Bronchial epithelial cell (primary cell): ENCODE measurements at regions not wholly inside any gene's neighbourhood (a gene's known extent, or its start where the extent isn't known, plus 50 kb on each side); places are given as distances from the start of the nearest gene placed in this dataset.

ENCODE experiments used
- DNase-seq: peaks from one replicate; pipeline ENCODE4 v3.0.0-alpha.2; 2010; ENCODE audit warnings: low read depth
- FAIRE-seq: peaks from 2 replicates; lab custom pipeline; 2011; peaks lifted over from hg19 to GRCh38; lab: Jason Lieb, UNC
- H3K27me3 ChIP-seq: 2 replicates; pipeline ENCODE4 v1.5.1; 2011; ENCODE audit warnings: low read length; ENCODE audit not compliant: control insufficient read depth, insufficient read depth
- H3K36me3 ChIP-seq: 2 replicates; pipeline ENCODE4 v1.5.1; 2011; ENCODE audit warnings: low read length; ENCODE audit not compliant: control insufficient read depth, insufficient read depth
- H3K4me3 ChIP-seq: 2 replicates; pipeline ENCODE4 v1.5.1; 2011; ENCODE audit warnings: mild to moderate bottlenecking, low read depth, low read length, control low read depth
- TF ChIP-seq, protein P1 (sequence below): IDR thresholded peaks from 2 replicates; pipeline ENCODE4 v1.5.1; 2011; ENCODE audit warnings: mild to moderate bottlenecking, moderate library complexity, low read length, control low read depth, inconsistent platforms; ENCODE audit not compliant: insufficient read depth, severe bottlenecking

DNA sequence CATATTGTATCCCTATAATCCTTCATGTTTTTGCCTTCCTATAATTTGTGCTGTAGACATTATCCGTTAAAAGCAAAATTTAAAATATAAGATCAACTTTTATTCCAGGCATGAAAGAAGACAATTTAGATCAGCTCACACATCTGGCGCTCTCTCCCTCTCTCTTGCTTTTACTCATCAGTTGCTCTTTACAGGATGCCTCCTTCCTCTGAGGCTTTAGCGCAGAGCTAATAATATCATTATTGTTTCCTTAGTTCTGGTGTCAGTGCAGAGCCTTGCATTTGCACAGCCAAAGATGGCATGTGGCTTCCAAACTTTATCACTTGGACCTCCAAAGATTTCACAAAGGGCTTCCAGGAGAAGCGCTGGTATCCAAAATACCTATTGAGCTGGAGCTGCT, 295.1 kb downstream of the FGF9 start:
- Histone ChIP-seq H3K4me3 (no peak overlapping the region), H3K36me3 (no peaks in the 10 kb centered on the region), H3K27me3 (no peaks in the 10 kb centered on the region)
- no peak for FAIRE-seq
- no peak for DNase-seq
- TF ChIP-seq, protein P1, sequence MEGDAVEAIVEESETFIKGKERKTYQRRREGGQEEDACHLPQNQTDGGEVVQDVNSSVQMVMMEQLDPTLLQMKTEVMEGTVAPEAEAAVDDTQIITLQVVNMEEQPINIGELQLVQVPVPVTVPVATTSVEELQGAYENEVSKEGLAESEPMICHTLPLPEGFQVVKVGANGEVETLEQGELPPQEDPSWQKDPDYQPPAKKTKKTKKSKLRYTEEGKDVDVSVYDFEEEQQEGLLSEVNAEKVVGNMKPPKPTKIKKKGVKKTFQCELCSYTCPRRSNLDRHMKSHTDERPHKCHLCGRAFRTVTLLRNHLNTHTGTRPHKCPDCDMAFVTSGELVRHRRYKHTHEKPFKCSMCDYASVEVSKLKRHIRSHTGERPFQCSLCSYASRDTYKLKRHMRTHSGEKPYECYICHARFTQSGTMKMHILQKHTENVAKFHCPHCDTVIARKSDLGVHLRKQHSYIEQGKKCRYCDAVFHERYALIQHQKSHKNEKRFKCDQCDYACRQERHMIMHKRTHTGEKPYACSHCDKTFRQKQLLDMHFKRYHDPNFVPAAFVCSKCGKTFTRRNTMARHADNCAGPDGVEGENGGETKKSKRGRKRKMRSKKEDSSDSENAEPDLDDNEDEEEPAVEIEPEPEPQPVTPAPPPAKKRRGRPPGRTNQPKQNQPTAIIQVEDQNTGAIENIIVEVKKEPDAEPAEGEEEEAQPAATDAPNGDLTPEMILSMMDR, result no peak

DNA sequence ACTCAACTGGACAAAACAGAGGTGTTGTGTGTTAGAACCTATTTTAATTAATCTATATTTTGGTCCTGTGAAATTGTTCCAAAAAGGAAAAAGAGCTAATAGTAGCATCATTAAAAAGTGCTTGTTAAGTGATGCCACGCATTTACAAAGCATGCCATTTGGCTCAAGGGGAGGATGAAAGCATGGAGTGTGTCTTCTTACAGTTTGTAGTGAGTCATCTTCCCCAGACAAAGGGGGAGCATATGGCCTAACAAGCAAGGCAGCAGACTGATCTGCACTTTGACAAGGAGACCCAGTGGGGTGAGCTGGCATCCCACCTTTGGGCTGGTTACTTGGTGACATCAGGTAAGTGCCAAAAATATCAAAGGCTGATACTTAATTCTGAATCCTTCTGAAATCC, 297.0 kb downstream of the FGF9 start:
- Histone ChIP-seq H3K4me3 (no peak overlapping the region), H3K27me3 (no peaks in the 10 kb centered on the region), H3K36me3 (no peaks in the 10 kb centered on the region)
- TF ChIP-seq, protein P1, result no peak
- no peak for DNase-seq
- no peak for FAIRE-seq

DNA sequence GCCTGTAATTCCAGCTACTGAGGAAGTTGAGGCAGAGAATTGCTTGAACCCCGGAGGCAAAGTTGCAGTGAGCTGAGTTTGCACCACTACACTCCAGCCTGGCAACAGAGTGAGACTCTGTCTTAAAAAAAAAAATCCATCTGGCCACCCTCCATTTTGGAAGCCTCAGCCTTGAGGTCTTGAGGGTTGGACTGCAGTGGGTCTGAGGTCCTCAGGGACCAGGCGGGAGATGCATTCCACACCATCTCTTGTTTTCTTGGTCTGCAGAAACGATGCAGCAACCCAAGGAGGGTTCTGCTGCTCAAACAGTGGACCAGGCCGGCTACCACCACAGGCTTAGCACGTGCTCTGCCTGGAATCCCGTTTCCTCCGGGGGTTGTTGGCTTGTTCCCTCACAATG, 299.3 kb downstream of the FGF9 start:
- DNase-seq, result no peak
- Histone ChIP-seq H3K36me3 (no peaks in the 10 kb centered on the region), H3K4me3 (no peak overlapping the region), H3K27me3 (no peaks in the 10 kb centered on the region)
- no peak for FAIRE-seq
- TF ChIP-seq, protein P1, result no peak

DNA sequence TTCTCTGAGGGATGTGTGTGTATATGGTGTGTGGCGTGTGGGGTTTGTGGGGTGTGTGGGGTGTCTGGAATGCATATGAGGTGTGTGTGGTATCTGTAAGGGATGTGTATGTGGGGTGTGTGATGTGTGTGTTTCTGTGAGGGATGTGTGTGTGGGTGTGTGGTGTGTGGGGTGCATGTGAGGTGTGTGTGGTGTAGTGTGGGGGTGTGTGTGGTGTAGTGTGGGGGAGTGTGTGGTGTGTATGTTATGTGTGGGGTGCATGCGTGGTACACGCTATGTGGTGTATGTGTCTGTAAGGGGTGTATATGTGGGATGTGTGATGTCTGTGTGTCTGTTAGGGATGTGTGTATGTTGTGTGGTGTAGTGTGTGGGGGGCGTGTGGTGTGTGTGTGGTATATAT, 300.0 kb downstream of the FGF9 start:
- FAIRE-seq, result no peak
- no peak for DNase-seq
- H3K27me3 ChIP-seq, result no peaks in the 10 kb centered on the region
- H3K36me3 ChIP-seq, result no peaks in the 10 kb centered on the region
- H3K4me3 ChIP-seq, result no peak overlapping the region
- TF ChIP-seq, protein P1, result no peak

DNA sequence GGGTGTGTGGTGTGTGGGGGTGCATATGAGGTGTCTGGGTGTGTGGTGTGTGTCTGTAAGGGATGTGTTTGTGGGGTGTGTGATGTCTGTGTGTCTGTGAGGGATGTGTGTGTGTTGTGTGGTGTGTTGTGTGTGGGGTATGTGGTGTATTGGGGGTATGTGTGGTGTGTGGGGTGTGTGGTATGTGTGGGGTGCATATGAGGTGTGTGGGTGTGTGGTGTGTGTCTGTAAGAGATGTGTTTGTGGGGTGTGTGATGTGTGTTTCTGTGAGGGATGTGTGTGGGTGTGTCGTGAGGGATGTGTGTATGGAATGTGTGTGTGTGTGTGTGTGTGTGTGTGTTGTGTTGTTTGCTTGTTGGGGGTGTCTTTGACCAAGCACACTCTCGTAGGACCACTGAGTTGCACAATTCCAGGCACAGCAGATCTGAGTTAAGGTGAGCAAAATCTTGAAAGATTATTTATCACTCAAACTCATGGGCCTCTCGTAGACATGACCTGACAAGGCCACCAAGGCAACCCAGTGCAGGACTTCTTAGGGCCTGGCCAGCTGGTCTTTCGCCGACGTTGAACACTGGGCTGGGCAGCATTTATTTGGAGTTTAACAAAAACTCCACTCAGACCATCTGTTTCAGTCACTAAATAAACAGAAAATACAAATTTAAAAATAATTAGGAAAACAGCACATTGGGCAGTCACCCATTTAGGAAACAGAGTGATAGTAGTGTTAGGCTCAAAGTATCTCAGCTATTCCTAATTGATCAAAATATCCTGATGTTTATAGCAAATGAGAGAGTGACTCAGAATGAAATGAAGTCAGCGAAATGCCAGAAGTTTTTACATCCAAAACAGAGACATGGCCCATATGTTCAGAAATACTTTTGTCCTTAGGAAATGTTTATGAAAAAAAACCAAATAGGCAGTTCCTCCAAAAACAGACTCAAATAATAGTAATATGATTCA, 301.1 kb downstream of the FGF9 start:
- Histone ChIP-seq H3K36me3 (no peaks in the 10 kb centered on the region), H3K4me3 (no peak overlapping the region), H3K27me3 (no peaks in the 10 kb centered on the region)
- TF ChIP-seq, protein P1, result no peak
- FAIRE-seq (peak; percentile 97), DNase-seq (no peak)
